GM12878 (cell line): ENCODE measurements at regions not wholly inside any gene's neighbourhood (a gene's known extent, or its start where the extent isn't known, plus 50 kb on each side); places are given as distances from the start of the nearest gene placed in this dataset.
A peak's percentile ranks its signal among the peaks of the same experiment; 100 is the strongest.

Experiments used
- ATF7 ChIP-seq: fragments of 450-650 bp; IDR thresholded peaks from 2 replicates; pipeline ENCODE4 v1.6.1; 2016; ENCODE audit warnings: low read depth, mild to moderate bottlenecking
- BCL11A ChIP-seq: IDR thresholded peaks from 2 replicates; pipeline ENCODE4 v1.6.1; 2011; ENCODE audit warnings: low read depth, low read length
- BHLHE40 ChIP-seq, 2 experiments: fragments of 450-650 bp in 1 of 2; IDR thresholded peaks; 2 replicates each; pipeline ENCODE4 v1.6.1; 2011 to 2017; ENCODE audit warnings: low read depth in 2 of 2, borderline replicate concordance in 1 of 2, improper control_type of control experiment in 1 of 2, low read length in 1 of 2, mild to moderate bottlenecking in 1 of 2
- BRCA1 ChIP-seq: IDR thresholded peaks from 2 replicates; pipeline ENCODE4 v1.6.1; 2011; ENCODE audit warnings: low read depth, low read length, improper control_type of control experiment
- DPF2 ChIP-seq: fragments of 450-650 bp; IDR thresholded peaks from 2 replicates; pipeline ENCODE4 v1.6.1; 2017; ENCODE audit warnings: mild to moderate bottlenecking
- IKZF2 ChIP-seq, 2 experiments: fragments of 450-650 bp; IDR thresholded peaks; 2 replicates each; pipeline ENCODE4 v1.6.1; 2017; ENCODE audit warnings: mild to moderate bottlenecking in 2 of 2, moderate library complexity in 2 of 2
- IRF4 ChIP-seq: IDR thresholded peaks from 2 replicates; pipeline ENCODE4 v1.6.1; 2011; ENCODE audit warnings: low read depth, low read length
- JUNB ChIP-seq: IDR thresholded peaks from 2 replicates; pipeline ENCODE4 v1.6.1; 2016; ENCODE audit warnings: antibody characterized with exemption, mild to moderate bottlenecking
- MEF2B ChIP-seq: fragments of 450-650 bp; IDR thresholded peaks from 2 replicates; pipeline ENCODE4 v1.6.1; 2018; ENCODE audit warnings: mild to moderate bottlenecking, moderate library complexity; ENCODE audit not compliant: partially characterized antibody, poor library complexity, severe bottlenecking
- MTA2 ChIP-seq: fragments of 450-650 bp; IDR thresholded peaks from 2 replicates; pipeline ENCODE4 v1.6.1; 2016; ENCODE audit warnings: low read depth, mild to moderate bottlenecking, moderate library complexity
- TCF12 ChIP-seq: IDR thresholded peaks from 2 replicates; pipeline ENCODE4 v1.6.1; 2011; ENCODE audit warnings: low read depth, mild to moderate bottlenecking, low read length
- TF ChIP-seq, protein P1 (sequence below): IDR thresholded peaks from 2 replicates; pipeline ENCODE4 v1.6.1; 2012; ENCODE audit warnings: low read length, inconsistent platforms
- TF ChIP-seq, protein P2 (sequence below): fragments of 450-650 bp; IDR thresholded peaks from 2 replicates; pipeline ENCODE4 v1.6.1; 2016; ENCODE audit warnings: mild to moderate bottlenecking
- TF ChIP-seq, protein P3 (sequence below): fragments of 450-650 bp; IDR thresholded peaks from 2 replicates; pipeline ENCODE4 v1.6.1; 2017; ENCODE audit warnings: mild to moderate bottlenecking, moderate library complexity

DNA sequence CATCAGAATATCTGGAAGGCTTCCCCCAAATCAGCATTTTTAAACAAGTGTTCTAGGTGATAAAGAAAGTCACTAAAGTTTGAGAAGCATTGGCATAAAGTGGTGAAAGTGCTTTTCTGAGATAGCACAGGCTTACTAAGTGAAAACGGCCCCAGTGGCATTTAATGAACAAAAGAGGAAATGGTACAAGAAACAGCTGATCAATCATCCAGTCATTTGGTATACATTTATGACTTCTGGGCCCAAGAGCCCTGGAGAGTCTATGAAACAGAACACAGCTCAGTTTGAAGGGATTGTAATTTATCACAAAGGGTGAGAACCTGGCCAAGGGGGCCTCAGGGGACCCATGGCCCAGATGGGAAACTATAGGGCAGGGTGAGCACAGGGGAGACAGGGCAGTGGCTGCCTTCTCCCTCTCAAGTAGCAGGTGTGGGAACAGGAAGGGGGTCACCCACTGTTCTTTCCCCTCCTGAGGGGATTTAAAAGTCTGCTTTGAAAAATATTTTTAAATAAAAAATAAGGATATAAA lies 265.5 kb upstream of the ROPN1 start (continued):
- TF ChIP-seq, protein P1, sequence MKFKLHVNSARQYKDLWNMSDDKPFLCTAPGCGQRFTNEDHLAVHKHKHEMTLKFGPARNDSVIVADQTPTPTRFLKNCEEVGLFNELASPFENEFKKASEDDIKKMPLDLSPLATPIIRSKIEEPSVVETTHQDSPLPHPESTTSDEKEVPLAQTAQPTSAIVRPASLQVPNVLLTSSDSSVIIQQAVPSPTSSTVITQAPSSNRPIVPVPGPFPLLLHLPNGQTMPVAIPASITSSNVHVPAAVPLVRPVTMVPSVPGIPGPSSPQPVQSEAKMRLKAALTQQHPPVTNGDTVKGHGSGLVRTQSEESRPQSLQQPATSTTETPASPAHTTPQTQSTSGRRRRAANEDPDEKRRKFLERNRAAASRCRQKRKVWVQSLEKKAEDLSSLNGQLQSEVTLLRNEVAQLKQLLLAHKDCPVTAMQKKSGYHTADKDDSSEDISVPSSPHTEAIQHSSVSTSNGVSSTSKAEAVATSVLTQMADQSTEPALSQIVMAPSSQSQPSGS: no peak
- TF ChIP-seq MEF2B (peak; percentile 95), IRF4 (no peak), ATF7 (peak; percentile 56), BRCA1 (no peak), TCF12 (peak; percentile 30; the same call in 1 of the 2 replicates), BCL11A (peak; percentile 58; the same call in 1 of the 2 replicates), IKZF2 (IDR thresholded peaks at IDR 0.05) (peak in 1 of 2 experiments; percentile 32; a peak in 1 of 4 replicates), BHLHE40 (IDR thresholded peaks at IDR 0.05; ENCODE audit: borderline replicate concordance in 1 of 2, low read depth in 2 of 2, low read length in 1 of 2) (0 out of 4 replicates have a peak, but pooled peaks of 1 of the 2 experiments have one; percentile 2), MTA2 (peak; percentile 79), JUNB (no peak), DPF2 (peak; percentile 38; the same call in 1 of the 2 replicates)
- TF ChIP-seq, protein P2, sequence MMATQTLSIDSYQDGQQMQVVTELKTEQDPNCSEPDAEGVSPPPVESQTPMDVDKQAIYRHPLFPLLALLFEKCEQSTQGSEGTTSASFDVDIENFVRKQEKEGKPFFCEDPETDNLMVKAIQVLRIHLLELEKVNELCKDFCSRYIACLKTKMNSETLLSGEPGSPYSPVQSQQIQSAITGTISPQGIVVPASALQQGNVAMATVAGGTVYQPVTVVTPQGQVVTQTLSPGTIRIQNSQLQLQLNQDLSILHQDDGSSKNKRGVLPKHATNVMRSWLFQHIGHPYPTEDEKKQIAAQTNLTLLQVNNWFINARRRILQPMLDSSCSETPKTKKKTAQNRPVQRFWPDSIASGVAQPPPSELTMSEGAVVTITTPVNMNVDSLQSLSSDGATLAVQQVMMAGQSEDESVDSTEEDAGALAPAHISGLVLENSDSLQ: peak; percentile 86
- TF ChIP-seq, protein P3, sequence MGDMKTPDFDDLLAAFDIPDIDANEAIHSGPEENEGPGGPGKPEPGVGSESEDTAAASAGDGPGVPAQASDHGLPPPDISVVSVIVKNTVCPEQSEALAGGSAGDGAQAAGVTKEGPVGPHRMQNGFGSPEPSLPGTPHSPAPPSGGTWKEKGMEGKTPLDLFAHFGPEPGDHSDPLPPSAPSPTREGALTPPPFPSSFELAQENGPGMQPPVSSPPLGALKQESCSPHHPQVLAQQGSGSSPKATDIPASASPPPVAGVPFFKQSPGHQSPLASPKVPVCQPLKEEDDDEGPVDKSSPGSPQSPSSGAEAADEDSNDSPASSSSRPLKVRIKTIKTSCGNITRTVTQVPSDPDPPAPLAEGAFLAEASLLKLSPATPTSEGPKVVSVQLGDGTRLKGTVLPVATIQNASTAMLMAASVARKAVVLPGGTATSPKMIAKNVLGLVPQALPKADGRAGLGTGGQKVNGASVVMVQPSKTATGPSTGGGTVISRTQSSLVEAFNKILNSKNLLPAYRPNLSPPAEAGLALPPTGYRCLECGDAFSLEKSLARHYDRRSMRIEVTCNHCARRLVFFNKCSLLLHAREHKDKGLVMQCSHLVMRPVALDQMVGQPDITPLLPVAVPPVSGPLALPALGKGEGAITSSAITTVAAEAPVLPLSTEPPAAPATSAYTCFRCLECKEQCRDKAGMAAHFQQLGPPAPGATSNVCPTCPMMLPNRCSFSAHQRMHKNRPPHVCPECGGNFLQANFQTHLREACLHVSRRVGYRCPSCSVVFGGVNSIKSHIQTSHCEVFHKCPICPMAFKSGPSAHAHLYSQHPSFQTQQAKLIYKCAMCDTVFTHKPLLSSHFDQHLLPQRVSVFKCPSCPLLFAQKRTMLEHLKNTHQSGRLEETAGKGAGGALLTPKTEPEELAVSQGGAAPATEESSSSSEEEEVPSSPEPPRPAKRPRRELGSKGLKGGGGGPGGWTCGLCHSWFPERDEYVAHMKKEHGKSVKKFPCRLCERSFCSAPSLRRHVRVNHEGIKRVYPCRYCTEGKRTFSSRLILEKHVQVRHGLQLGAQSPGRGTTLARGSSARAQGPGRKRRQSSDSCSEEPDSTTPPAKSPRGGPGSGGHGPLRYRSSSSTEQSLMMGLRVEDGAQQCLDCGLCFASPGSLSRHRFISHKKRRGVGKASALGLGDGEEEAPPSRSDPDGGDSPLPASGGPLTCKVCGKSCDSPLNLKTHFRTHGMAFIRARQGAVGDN: 0 out of 2 replicates have a peak, but pooled peaks have one; percentile 49
